ENCODE measurements at regions not wholly inside any gene's neighbourhood (a gene's known extent, or its start where the extent isn't known, plus 50 kb on each side); places are given as distances from the start of the nearest gene placed in this dataset.
"Not testable (repeated sequence)": the region's sequence is repeated elsewhere in the genome, so short reads cannot be mapped to it uniquely, and the experiment has no call there.

GRCh38 chr1:148397516-148397915, 85.6 kb downstream of the PPIAL4G start:
- H3K4me3 ChIP-seq; H3K27ac ChIP-seq; H3K4me1 ChIP-seq; H3K27me3 ChIP-seq; intact Hi-C loops (cut with DNase I); H3K36me3 ChIP-seq; DNase-seq; ATAC-seq; H3K9me3 ChIP-seq: not testable (repeated sequence)

- H3K27me3 ChIP-seq; H3K4me1 ChIP-seq; ATAC-seq; H3K4me3 ChIP-seq; H3K9me3 ChIP-seq; DNase-seq; intact Hi-C loops (cut with DNase I); H3K36me3 ChIP-seq; H3K27ac ChIP-seq: not testable (repeated sequence)
These were observed 90.6 kb downstream of the PPIAL4G start for GRCh38 chr1:148392505-148392904.

GRCh38 chr1:148391323-148391722, 91.8 kb downstream of the PPIAL4G start:
- H3K4me3 ChIP-seq; H3K27ac ChIP-seq; H3K9me3 ChIP-seq; DNase-seq; H3K36me3 ChIP-seq; ATAC-seq; intact Hi-C loops (cut with DNase I); H3K27me3 ChIP-seq; H3K4me1 ChIP-seq: not testable (repeated sequence)

- intact Hi-C loops (cut with DNase I) = no loop called here
- peak overlapping the region; percentile 47 to 52 for H3K4me3 ChIP-seq
- ATAC-seq (no peak), DNase-seq (no peak)
- H3K27ac ChIP-seq = peak overlapping the region; percentile 81 to 90
- TF ChIP-seq CTCF (IDR thresholded peaks at IDR 0.05) = no peak
- H3K36me3 ChIP-seq = no peaks in the 10 kb centered on the region
- peaks cover 0 to 5% of the 10 kb centered on the region in 2 donors for H3K27me3 ChIP-seq
- H3K4me1 ChIP-seq = peaks cover 0 to 7% of the 10 kb centered on the region in 2 donors
- no peaks in the 10 kb centered on the region for H3K9me3 ChIP-seq
These were observed 94.1 kb downstream of the PPIAL4G start for GRCh38 chr1:148389027-148389339.

- Histone ChIP-seq H3K4me3 (peak overlapping the region; percentile 47 to 52), H3K9me3 (no peaks in the 10 kb centered on the region), H3K27ac (peak overlapping the region; percentile 81 to 90), H3K4me1 (peaks cover 0 to 7% of the 10 kb centered on the region in 2 donors), H3K36me3 (no peaks in the 10 kb centered on the region), H3K27me3 (peaks cover 0 to 5% of the 10 kb centered on the region in 2 donors)
- ATAC-seq = peak; percentile 96
- peak; percentile 84 to 95 (median 94) for DNase-seq
- TF ChIP-seq CTCF (IDR thresholded peaks at IDR 0.05) = no peak
- intact Hi-C loops (cut with DNase I) = no loop called here
These were observed 94.7 kb downstream of the PPIAL4G start for GRCh38 chr1:148388260-148389026.

GRCh38 chr1:148387949-148388259, 95.2 kb downstream of the PPIAL4G start:
- DNase-seq; H3K36me3 ChIP-seq; H3K4me1 ChIP-seq; intact Hi-C loops (cut with DNase I); ATAC-seq; H3K9me3 ChIP-seq; H3K27me3 ChIP-seq: not testable (repeated sequence)
- H3K27ac ChIP-seq = peak overlapping the region; percentile 81 to 90
- H3K4me3 ChIP-seq = peak overlapping the region in 1 of 2 donors; percentile 52

- H3K27ac ChIP-seq; H3K36me3 ChIP-seq; intact Hi-C loops (cut with DNase I); ATAC-seq; DNase-seq; H3K27me3 ChIP-seq; H3K4me1 ChIP-seq; H3K9me3 ChIP-seq; H3K4me3 ChIP-seq: not testable (repeated sequence)
These were observed 95.8 kb downstream of the PPIAL4G start for GRCh38 chr1:148387122-148387948.

Data from left lung (tissue), 4 donors.